Karpas-422 (cell line): ENCODE measurements at regions not wholly inside any gene's neighbourhood (a gene's known extent, or its start where the extent isn't known, plus 50 kb on each side); places are given as distances from the start of the nearest gene placed in this dataset.

Source experiments
- DNase-seq: peaks from one replicate; pipeline ENCODE4 v3.0.0-alpha.2; 2015
- H2AFZ ChIP-seq: fragments of 200-600 bp; sonication (generic); 2 replicates; pipeline ENCODE4 v1.6.1; 2014; ENCODE audit warnings: antibody characterized with exemption, low read length, mixed read lengths
- H3K27ac ChIP-seq: fragments of 200-600 bp; sonication (generic); 2 replicates; pipeline ENCODE4 v1.5.1; 2014; ENCODE audit warnings: mild to moderate bottlenecking, low read length, moderate library complexity
- H3K27me3 ChIP-seq: fragments of 200-600 bp; sonication (generic); 2 replicates; pipeline ENCODE4 v1.6.1; 2014; ENCODE audit warnings: low read length, mixed read lengths
- H3K36me3 ChIP-seq: fragments of 200-600 bp; sonication (generic); 2 replicates; pipeline ENCODE4 v1.6.1; 2014; ENCODE audit warnings: low read length, mixed read lengths; ENCODE audit not compliant: insufficient read depth
- H3K4me1 ChIP-seq: fragments of 200-600 bp; sonication (generic); 2 replicates; pipeline ENCODE4 v1.6.1; 2014; ENCODE audit warnings: mild to moderate bottlenecking, low read length, mixed read lengths
- H3K4me2 ChIP-seq: fragments of 200-600 bp; sonication (generic); 2 replicates; pipeline ENCODE4 v1.6.1; 2014; ENCODE audit warnings: low read length, low read depth, mild to moderate bottlenecking; ENCODE audit not compliant: poor library complexity, severe bottlenecking
- H3K4me3 ChIP-seq: fragments of 200-600 bp; sonication (generic); 2 replicates; pipeline ENCODE4 v1.5.1; 2014; ENCODE audit warnings: mild to moderate bottlenecking, antibody characterized with exemption, low read length, mixed read lengths
- H3K79me2 ChIP-seq: fragments of 200-600 bp; sonication (generic); 2 replicates; pipeline ENCODE4 v1.6.1; 2014; ENCODE audit warnings: mild to moderate bottlenecking, low read length, mixed read lengths
- H3K9ac ChIP-seq: fragments of 200-600 bp; sonication (generic); 2 replicates; pipeline ENCODE4 v1.6.0; 2014; ENCODE audit warnings: low read length
- H3K9me2 ChIP-seq: fragments of 200-600 bp; sonication (generic), shearing (Covaris generic); replicated peaks from 2 replicates; pipeline ENCODE4 v1.6.0; 2014; ENCODE audit warnings: mild to moderate bottlenecking, low read length, moderate library complexity; ENCODE audit not compliant: insufficient read depth
- H3K9me3 ChIP-seq: fragments of 300-700, 200-600 bp; sonication (generic); 2 replicates; pipeline ENCODE4 v1.6.1; 2014; ENCODE audit warnings: low read length, mixed read lengths
- H4K20me1 ChIP-seq: fragments of 200-600 bp; sonication (generic); 2 replicates; pipeline ENCODE4 v1.6.1; 2014; ENCODE audit warnings: mild to moderate bottlenecking, antibody characterized with exemption, low read length, low read depth; ENCODE audit not compliant: insufficient read depth

DNA sequence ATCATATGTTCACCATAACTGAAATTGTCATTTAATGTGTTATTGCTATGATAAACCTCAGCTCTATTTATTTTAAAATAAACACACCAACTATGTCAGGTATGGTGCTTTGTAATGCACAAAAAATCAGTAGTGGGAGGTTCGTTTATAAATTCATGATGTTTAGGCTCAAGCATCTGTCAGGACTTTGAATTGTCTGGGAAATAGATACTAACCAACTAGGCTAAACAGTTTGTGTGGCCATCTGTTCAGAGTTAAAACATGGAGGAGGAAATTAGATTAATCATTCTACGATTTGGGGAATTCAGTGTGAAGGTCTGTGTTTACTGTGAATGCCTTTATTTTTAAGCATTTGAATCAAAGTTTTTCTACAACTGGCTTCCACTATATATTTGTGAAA is 212.6 kb upstream of the FZD8 start:
- no peak overlapping the region for H3K27ac ChIP-seq
- H2AFZ ChIP-seq, result no peak overlapping the region
- H3K4me3 ChIP-seq, result no peak overlapping the region
- no peak for DNase-seq
- H3K27me3 ChIP-seq, result no peaks in the 10 kb centered on the region
- H3K9me3 ChIP-seq, result peaks cover 3% of the 10 kb centered on the region
- no peak overlapping the region for H3K4me2 ChIP-seq
- no peaks in the 10 kb centered on the region for H3K4me1 ChIP-seq
- H4K20me1 ChIP-seq, result no peaks in the 10 kb centered on the region
- H3K79me2 ChIP-seq, result no peaks in the 10 kb centered on the region
- H3K9ac ChIP-seq, result no peak overlapping the region
- H3K9me2 ChIP-seq, result 0 out of 2 replicates have a peak, but pooled peaks cover 3% of the 10 kb centered on the region
- H3K36me3 ChIP-seq, result no peaks in the 10 kb centered on the region

DNA sequence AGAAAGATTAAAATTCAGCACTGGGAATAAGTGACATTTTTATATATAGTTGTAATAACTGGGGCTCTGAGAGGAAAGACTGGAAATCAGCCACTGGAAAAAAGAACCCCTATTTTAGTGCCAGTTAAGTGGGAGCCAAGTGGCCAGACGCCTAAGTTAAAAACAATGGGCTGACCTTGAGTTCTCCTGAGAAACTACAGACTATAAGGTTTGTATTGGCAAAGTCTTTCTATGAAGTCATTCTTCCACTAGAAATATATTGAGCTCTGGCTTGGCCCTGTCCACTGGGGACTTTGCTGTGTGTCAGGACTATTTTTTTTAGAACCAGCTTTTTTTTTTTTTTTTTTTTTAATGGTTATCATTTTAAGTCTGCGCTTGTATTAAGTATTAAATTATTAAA is 210.6 kb upstream of the FZD8 start:
- no peaks in the 10 kb centered on the region for H3K4me1 ChIP-seq
- no peak overlapping the region for H3K4me3 ChIP-seq
- no peak for DNase-seq
- H3K79me2 ChIP-seq, result no peaks in the 10 kb centered on the region
- H3K9me2 ChIP-seq, result 0 out of 2 replicates have a peak, but pooled peaks cover 3% of the 10 kb centered on the region
- no peak overlapping the region for H3K27ac ChIP-seq
- H3K9me3 ChIP-seq, result no peaks in the 10 kb centered on the region
- no peaks in the 10 kb centered on the region for H3K27me3 ChIP-seq
- H3K9ac ChIP-seq, result no peak overlapping the region
- no peaks in the 10 kb centered on the region for H4K20me1 ChIP-seq
- no peaks in the 10 kb centered on the region for H3K36me3 ChIP-seq
- H3K4me2 ChIP-seq, result no peak overlapping the region
- H2AFZ ChIP-seq, result no peak overlapping the region

DNA sequence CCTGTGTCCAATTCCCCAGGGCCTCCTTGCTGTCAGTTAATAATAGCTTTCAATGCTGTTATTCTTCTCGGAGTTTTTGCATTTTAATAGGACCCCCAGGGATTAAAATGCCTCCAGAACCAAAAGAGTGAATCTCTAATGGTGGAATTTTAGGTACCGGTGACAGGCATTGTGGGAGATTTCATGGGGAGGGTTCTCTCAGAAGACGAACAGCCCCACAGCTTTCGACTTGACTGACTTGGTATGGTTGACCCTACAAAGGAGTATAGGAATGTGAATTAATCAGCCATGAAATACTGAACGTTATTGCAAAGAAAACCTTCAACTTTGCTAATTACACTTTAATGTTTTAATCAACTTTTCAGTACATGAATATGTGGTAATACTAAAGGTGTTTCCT is 206.3 kb upstream of the FZD8 start:
- no peaks in the 10 kb centered on the region for H3K9me3 ChIP-seq
- no peak overlapping the region for H3K27ac ChIP-seq
- no peaks in the 10 kb centered on the region for H3K9me2 ChIP-seq
- no peak overlapping the region for H3K9ac ChIP-seq
- no peak overlapping the region for H3K4me2 ChIP-seq
- no peak overlapping the region for H2AFZ ChIP-seq
- H3K4me3 ChIP-seq, result no peak overlapping the region
- H3K36me3 ChIP-seq, result no peaks in the 10 kb centered on the region
- H4K20me1 ChIP-seq, result no peaks in the 10 kb centered on the region
- H3K79me2 ChIP-seq, result no peaks in the 10 kb centered on the region
- DNase-seq, result no peak
- H3K27me3 ChIP-seq, result no peaks in the 10 kb centered on the region
- no peaks in the 10 kb centered on the region for H3K4me1 ChIP-seq

- no peaks in the 10 kb centered on the region for H3K4me1 ChIP-seq
- 0 out of 2 replicates have a peak, but pooled peaks cover 3% of the 10 kb centered on the region for H3K9me3 ChIP-seq
- H3K9ac ChIP-seq, result no peak overlapping the region
- no peak for DNase-seq
- H3K27me3 ChIP-seq, result no peaks in the 10 kb centered on the region
- no peaks in the 10 kb centered on the region for H3K36me3 ChIP-seq
- H4K20me1 ChIP-seq, result no peaks in the 10 kb centered on the region
- H3K4me2 ChIP-seq, result no peak overlapping the region
- no peak overlapping the region for H3K4me3 ChIP-seq
- no peaks in the 10 kb centered on the region for H3K79me2 ChIP-seq
- no peak overlapping the region for H3K27ac ChIP-seq
- no peaks in the 10 kb centered on the region for H3K9me2 ChIP-seq
- no peak overlapping the region for H2AFZ ChIP-seq
These were observed 202.6 kb upstream of the FZD8 start for GRCh38 chr10:35844686-35845085.

GRCh38 chr10:35843524-35844181 is 201.6 kb upstream of the FZD8 start:
- Histone ChIP-seq H3K4me3 (no peak overlapping the region), H3K27me3 (no peaks in the 10 kb centered on the region), H3K27ac (no peak overlapping the region), H3K9ac (no peak overlapping the region), H2AFZ (no peak overlapping the region), H3K9me3 (0 out of 2 replicates have a peak, but pooled peaks cover 3% of the 10 kb centered on the region), H4K20me1 (no peaks in the 10 kb centered on the region), H3K4me2 (no peak overlapping the region), H3K9me2 (no peaks in the 10 kb centered on the region), H3K4me1 (no peaks in the 10 kb centered on the region), H3K36me3 (no peaks in the 10 kb centered on the region), H3K79me2 (no peaks in the 10 kb centered on the region)
- no peak for DNase-seq

GRCh38 chr10:35838054-35838453 is 196.0 kb upstream of the FZD8 start:
- no peaks in the 10 kb centered on the region for H4K20me1 ChIP-seq
- no peaks in the 10 kb centered on the region for H3K27me3 ChIP-seq
- H3K9me3 ChIP-seq, result 0 out of 2 replicates have a peak, but pooled peaks cover 3% of the 10 kb centered on the region
- H3K4me3 ChIP-seq, result no peak overlapping the region
- H3K4me2 ChIP-seq, result no peak overlapping the region
- H3K4me1 ChIP-seq, result no peaks in the 10 kb centered on the region
- no peak overlapping the region for H3K9ac ChIP-seq
- DNase-seq, result no peak
- no peaks in the 10 kb centered on the region for H3K79me2 ChIP-seq
- no peak overlapping the region for H2AFZ ChIP-seq
- no peak overlapping the region for H3K27ac ChIP-seq
- no peaks in the 10 kb centered on the region for H3K9me2 ChIP-seq
- no peaks in the 10 kb centered on the region for H3K36me3 ChIP-seq

- Histone ChIP-seq H3K4me1 (no peaks in the 10 kb centered on the region), H3K9me2 (no peaks in the 10 kb centered on the region)
These were observed 193.4 kb upstream of the FZD8 start for GRCh38 chr10:35835545-35835944.

DNA sequence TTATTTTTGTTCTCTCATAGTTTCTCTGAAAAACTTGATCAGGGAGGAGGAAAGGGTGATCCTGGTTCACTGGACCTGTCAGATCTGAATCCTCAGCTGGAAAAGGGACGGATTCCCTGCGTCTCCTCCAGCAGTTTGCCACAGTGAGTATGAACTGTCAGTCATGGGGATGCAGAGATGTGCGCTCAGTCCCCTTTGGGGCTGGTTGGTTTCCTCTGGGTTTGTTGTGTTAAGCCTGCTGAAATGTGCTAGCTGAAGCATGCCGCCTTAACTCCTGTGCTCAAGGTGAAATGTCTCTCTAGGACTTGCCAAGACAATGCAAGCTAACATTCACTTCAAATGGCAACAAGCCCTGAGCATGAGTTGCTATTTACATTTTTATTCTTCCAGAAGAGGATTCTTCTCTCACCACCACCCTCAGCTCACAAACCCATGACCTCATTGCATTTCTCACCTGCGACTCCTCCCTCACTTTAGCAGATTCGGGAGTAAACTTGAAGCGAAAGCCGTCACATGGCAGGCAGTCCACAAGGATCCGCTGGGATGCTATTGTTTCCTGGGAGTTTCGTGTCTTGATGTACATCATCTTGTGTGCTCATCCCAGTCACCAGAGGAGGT is 192.9 kb upstream of the FZD8 start:
- Histone ChIP-seq H3K9me2 (no peaks in the 10 kb centered on the region), H3K4me3 (no peak overlapping the region), H3K36me3 (no peaks in the 10 kb centered on the region), H2AFZ (no peak overlapping the region), H3K27me3 (no peaks in the 10 kb centered on the region), H4K20me1 (no peaks in the 10 kb centered on the region), H3K4me2 (no peak overlapping the region), H3K9me3 (no peaks in the 10 kb centered on the region), H3K9ac (no peak overlapping the region), H3K4me1 (no peaks in the 10 kb centered on the region), H3K79me2 (no peaks in the 10 kb centered on the region), H3K27ac (no peak overlapping the region)
- DNase-seq, result no peak

More at GRCh38 chr10:35835545-35835944, 193.4 kb upstream of the FZD8 start:
- H3K9ac ChIP-seq, result no peak overlapping the region
- H3K9me3 ChIP-seq, result 0 out of 2 replicates have a peak, but pooled peaks cover 2% of the 10 kb centered on the region
- DNase-seq, result no peak
- no peaks in the 10 kb centered on the region for H4K20me1 ChIP-seq
- no peaks in the 10 kb centered on the region for H3K79me2 ChIP-seq
- no peaks in the 10 kb centered on the region for H3K36me3 ChIP-seq
- H3K4me2 ChIP-seq, result no peak overlapping the region
- no peak overlapping the region for H3K4me3 ChIP-seq
- no peaks in the 10 kb centered on the region for H3K27me3 ChIP-seq
- no peak overlapping the region for H2AFZ ChIP-seq
- H3K27ac ChIP-seq, result no peak overlapping the region
